ENCODE measurements at regions not wholly inside any gene's neighbourhood (a gene's known extent, or its start where the extent isn't known, plus 50 kb on each side); places are given as distances from the start of the nearest gene placed in this dataset.

GRCh38 chr12:65529106-65529505 is 250.6 kb downstream of the MSRB3 start:
- TF ChIP-seq, protein P1, sequence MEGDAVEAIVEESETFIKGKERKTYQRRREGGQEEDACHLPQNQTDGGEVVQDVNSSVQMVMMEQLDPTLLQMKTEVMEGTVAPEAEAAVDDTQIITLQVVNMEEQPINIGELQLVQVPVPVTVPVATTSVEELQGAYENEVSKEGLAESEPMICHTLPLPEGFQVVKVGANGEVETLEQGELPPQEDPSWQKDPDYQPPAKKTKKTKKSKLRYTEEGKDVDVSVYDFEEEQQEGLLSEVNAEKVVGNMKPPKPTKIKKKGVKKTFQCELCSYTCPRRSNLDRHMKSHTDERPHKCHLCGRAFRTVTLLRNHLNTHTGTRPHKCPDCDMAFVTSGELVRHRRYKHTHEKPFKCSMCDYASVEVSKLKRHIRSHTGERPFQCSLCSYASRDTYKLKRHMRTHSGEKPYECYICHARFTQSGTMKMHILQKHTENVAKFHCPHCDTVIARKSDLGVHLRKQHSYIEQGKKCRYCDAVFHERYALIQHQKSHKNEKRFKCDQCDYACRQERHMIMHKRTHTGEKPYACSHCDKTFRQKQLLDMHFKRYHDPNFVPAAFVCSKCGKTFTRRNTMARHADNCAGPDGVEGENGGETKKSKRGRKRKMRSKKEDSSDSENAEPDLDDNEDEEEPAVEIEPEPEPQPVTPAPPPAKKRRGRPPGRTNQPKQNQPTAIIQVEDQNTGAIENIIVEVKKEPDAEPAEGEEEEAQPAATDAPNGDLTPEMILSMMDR (IDR thresholded peaks at IDR 0.05) = no peak
- no peak for TF ChIP-seq POLR2A (IDR thresholded peaks at IDR 0.05)

Data from vagina (tissue), 2 donors.